ENCODE measurements at regions not wholly inside any gene's neighbourhood (a gene's known extent, or its start where the extent isn't known, plus 50 kb on each side); places are given as distances from the start of the nearest gene placed in this dataset.

GRCh38 chr13:33496336-33496735 lies 210.8 kb upstream of the STARD13 start:
- CTCF ChIA-PET = no interaction called here
- H3K9me3 Mint-ChIP-seq = peaks cover 2% of the 10 kb centered on the region
- ATAC-seq (no peak), DNase-seq (ENCODE audit: low spot score) (no peak)
- H3K4me3 Mint-ChIP-seq = no peak overlapping the region
- H3K27ac Mint-ChIP-seq = no peak overlapping the region
- TF ChIP-seq ESRRA (CRISPR knock-in tag; IDR thresholded peaks at IDR 0.05; ENCODE audit: borderline replicate concordance) (no peak), ETV6 (CRISPR knock-in tag; IDR thresholded peaks at IDR 0.05) (no peak), GABPB1 (CRISPR knock-in tag; IDR thresholded peaks at IDR 0.05) (no peak), E2F1 (CRISPR knock-in tag; IDR thresholded peaks at IDR 0.05) (no peak), ZNF138 (CRISPR knock-in tag; conservative IDR thresholded peaks at IDR 0.05) (no peak), ZNF512 (CRISPR knock-in tag; IDR thresholded peaks at IDR 0.05; ENCODE audit: borderline replicate concordance) (no peak), ZNF281 (CRISPR knock-in tag; IDR thresholded peaks at IDR 0.05) (no peak), ZMAT4 (CRISPR knock-in tag; IDR thresholded peaks at IDR 0.05) (no peak), HMGXB4 (CRISPR knock-in tag; IDR thresholded peaks at IDR 0.05) (no peak), JUN (CRISPR knock-in tag; IDR thresholded peaks at IDR 0.05) (no peak), ZNF425 (CRISPR knock-in tag; conservative IDR thresholded peaks at IDR 0.05) (no peak)
- H3K36me3 Mint-ChIP-seq = no peaks in the 10 kb centered on the region
- no peaks in the 10 kb centered on the region for H3K27me3 Mint-ChIP-seq (ENCODE audit: low read depth)
- peaks cover 14% of the 10 kb centered on the region for H3K4me1 Mint-ChIP-seq
- POLR2A ChIA-PET = no interaction called here

- DNase-seq (ENCODE audit: low spot score) (no peak), ATAC-seq (no peak)
- Mint-ChIP-seq H3K27me3 (ENCODE audit: low read depth) (no peaks in the 10 kb centered on the region), H3K9me3 (peaks cover 9% of the 10 kb centered on the region), H3K4me1 (peaks cover 14% of the 10 kb centered on the region), H3K27ac (no peak overlapping the region), H3K4me3 (no peak overlapping the region), H3K36me3 (no peaks in the 10 kb centered on the region)
- POLR2A ChIA-PET = no interaction called here
- CTCF ChIA-PET = interaction anchor here (1.2 kb wide), 1 partner anchor 9 kb away, joined by 5 read pairs; no protein-coding TSS in a partner anchor
- TF ChIP-seq ATF2 (CRISPR knock-in tag; IDR thresholded peaks at IDR 0.05; ENCODE audit: borderline replicate concordance, low read depth) = no peak
- no peak for TF ChIP-seq JUN (CRISPR knock-in tag; IDR thresholded peaks at IDR 0.05)
- no peak for TF ChIP-seq ATF1 (CRISPR knock-in tag; IDR thresholded peaks at IDR 0.05)
- no peak for TF ChIP-seq PREB (CRISPR knock-in tag; IDR thresholded peaks at IDR 0.05; ENCODE audit: borderline replicate concordance)
- TF ChIP-seq MXD4 (CRISPR knock-in tag; IDR thresholded peaks at IDR 0.05; ENCODE audit: borderline replicate concordance) = no peak
- TF ChIP-seq IRF1 (CRISPR knock-in tag; IDR thresholded peaks at IDR 0.05) = no peak
- no peak for TF ChIP-seq ZBTB43 (CRISPR knock-in tag; IDR thresholded peaks at IDR 0.05)
- no peak for TF ChIP-seq MYBL2 (CRISPR knock-in tag; IDR thresholded peaks at IDR 0.05)
- no peak for TF ChIP-seq ZNF219 (CRISPR knock-in tag; IDR thresholded peaks at IDR 0.05; ENCODE audit: borderline replicate concordance)
These were observed 211.7 kb upstream of the STARD13 start for GRCh38 chr13:33497146-33497845.
